ENCODE measurements at regions not wholly inside any gene's neighbourhood (a gene's known extent, or its start where the extent isn't known, plus 50 kb on each side); places are given as distances from the start of the nearest gene placed in this dataset.

DNA sequence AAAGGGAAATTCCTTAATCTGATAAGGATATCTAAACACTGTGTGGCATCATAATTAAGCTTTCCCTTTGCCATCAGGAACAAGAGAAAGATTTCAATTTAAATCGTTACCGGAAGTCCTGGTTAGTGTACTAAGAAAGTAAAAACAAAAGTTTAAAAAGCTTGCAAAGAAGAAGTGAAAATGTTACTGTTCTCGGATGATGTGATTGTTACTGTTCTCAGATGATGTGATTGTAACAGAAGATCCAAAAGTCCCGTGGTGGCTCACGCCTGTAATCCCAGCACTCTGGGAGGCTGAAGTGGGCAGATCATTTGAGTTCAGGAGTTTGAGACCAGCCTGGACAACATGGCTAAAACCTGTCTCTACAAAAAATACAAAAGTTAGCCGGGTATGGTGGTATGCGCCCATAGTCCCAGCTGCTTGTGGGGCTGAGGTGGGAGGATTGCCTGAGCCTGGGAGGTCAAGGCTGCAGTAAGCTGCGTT is 62.5 kb downstream of the RGS12 start:
- Histone ChIP-seq H3K36me3 (ENCODE audit: insufficient read depth, low read length) (no peaks in the 10 kb centered on the region), H3K4me1 (ENCODE audit: insufficient read depth, low read length) (peaks cover 18% of the 10 kb centered on the region), H3K9me3 (ENCODE audit: low read length) (peaks cover 3% of the 10 kb centered on the region), H2AFZ (ENCODE audit: low read depth, low read length) (no peak overlapping the region), H3K27me3 (ENCODE audit: insufficient read depth, low read length) (no peaks in the 10 kb centered on the region), H3K4me3 (ENCODE audit: low read length) (no peak overlapping the region)

DNA sequence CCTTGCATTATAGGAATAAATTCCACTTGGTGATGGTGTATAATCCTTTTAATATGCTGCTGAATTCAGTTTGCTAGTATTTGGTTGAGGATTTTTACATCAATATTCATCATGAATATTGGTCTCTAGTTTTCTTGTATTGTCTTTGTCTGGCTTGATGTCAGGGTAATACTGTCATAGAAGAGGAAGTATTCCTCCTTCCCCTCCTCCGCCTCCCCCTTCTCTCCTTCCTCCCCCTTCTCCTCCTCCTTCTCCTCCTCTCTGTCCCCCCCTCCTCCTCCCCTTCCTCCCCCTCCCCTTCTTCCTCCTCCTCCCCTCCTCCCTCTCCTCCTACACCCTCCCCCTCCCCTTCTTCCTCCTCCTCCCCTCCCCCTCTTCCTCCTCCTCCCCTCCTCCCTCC is 65.8 kb downstream of the RGS12 start:
- Histone ChIP-seq H3K36me3 (ENCODE audit: insufficient read depth, low read length) (no peaks in the 10 kb centered on the region), H3K4me3 (ENCODE audit: low read length) (no peak overlapping the region), H3K9me3 (ENCODE audit: low read length) (no peaks in the 10 kb centered on the region), H2AFZ (ENCODE audit: low read depth, low read length) (no peak overlapping the region), H3K27me3 (ENCODE audit: insufficient read depth, low read length) (no peaks in the 10 kb centered on the region), H3K4me1 (ENCODE audit: insufficient read depth, low read length) (no peaks in the 10 kb centered on the region)

DNA sequence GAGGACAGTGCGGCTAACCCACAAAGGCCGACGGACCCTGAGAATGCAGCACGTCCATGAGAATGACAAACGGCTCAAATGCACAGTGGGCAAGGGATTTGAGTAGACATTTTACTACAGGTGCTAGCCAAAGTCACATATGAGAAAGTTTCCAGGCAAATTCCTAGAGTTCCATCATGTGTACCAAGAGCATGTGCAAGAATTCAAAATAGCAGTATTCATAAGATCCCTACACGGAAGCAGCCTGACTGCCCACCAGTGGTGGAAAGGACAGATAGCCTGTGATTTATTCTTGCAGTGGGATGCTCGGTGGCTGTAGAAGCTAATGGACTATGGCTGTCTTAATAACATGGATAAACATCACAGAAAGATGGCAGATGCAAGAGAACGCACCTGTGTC is 68.0 kb downstream of the RGS12 start:
- Histone ChIP-seq H3K4me3 (ENCODE audit: low read length) (no peak overlapping the region), H3K36me3 (ENCODE audit: insufficient read depth, low read length) (no peaks in the 10 kb centered on the region), H2AFZ (ENCODE audit: low read depth, low read length) (no peak overlapping the region), H3K9me3 (ENCODE audit: low read length) (no peaks in the 10 kb centered on the region), H3K4me1 (ENCODE audit: insufficient read depth, low read length) (no peaks in the 10 kb centered on the region), H3K27me3 (ENCODE audit: insufficient read depth, low read length) (no peaks in the 10 kb centered on the region)

DNA sequence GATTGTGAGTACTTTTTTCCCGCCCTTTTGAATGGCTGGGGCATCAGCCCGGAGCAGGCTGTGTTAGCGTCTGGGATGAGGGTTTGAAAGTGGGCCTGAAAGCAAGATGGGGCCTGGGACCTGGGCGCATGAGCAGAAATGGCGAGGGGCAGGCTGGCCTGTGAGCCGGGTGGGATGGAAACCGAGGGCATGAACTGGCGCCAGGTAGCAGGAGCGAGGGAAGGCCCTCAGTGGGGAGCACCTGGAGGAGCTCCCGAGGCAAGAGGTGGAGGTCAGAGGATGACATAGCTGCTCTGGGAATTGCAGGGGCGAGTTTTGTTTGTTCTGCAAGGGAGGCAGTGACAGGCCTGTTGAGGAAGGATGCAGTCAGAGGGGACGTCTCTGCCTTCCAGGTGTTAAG is 68.6 kb downstream of the RGS12 start:
- Histone ChIP-seq H3K9me3 (ENCODE audit: low read length) (no peaks in the 10 kb centered on the region), H3K4me3 (ENCODE audit: low read length) (no peak overlapping the region), H3K36me3 (ENCODE audit: insufficient read depth, low read length) (no peaks in the 10 kb centered on the region), H3K4me1 (ENCODE audit: insufficient read depth, low read length) (no peaks in the 10 kb centered on the region), H3K27me3 (ENCODE audit: insufficient read depth, low read length) (no peaks in the 10 kb centered on the region), H2AFZ (ENCODE audit: low read depth, low read length) (no peak overlapping the region)

DNA sequence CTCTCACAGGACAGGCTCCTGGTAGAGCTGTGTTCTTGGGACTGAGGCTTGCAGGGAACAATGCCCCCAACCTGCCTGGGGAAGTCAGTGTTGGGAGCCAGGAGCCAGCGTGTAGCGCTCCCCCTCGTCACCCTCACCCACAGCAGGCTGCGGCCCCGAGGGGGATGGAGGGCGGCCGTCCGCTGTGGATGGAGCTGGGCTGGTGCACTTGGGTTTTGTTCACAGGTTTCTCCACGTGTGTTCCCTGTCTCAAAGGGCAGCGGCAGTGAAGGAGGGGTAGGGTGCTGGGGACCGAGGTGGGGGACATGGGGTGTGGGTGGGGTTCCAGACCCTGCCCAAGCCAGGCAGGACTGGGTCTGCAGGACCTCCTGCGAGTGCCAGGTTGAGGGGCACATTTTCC is 69.1 kb downstream of the RGS12 start:
- Histone ChIP-seq H3K4me1 (ENCODE audit: insufficient read depth, low read length) (no peaks in the 10 kb centered on the region), H3K36me3 (ENCODE audit: insufficient read depth, low read length) (no peaks in the 10 kb centered on the region), H3K9me3 (ENCODE audit: low read length) (no peaks in the 10 kb centered on the region), H3K4me3 (ENCODE audit: low read length) (no peak overlapping the region), H2AFZ (ENCODE audit: low read depth, low read length) (no peak overlapping the region), H3K27me3 (ENCODE audit: insufficient read depth, low read length) (no peaks in the 10 kb centered on the region)

DNA sequence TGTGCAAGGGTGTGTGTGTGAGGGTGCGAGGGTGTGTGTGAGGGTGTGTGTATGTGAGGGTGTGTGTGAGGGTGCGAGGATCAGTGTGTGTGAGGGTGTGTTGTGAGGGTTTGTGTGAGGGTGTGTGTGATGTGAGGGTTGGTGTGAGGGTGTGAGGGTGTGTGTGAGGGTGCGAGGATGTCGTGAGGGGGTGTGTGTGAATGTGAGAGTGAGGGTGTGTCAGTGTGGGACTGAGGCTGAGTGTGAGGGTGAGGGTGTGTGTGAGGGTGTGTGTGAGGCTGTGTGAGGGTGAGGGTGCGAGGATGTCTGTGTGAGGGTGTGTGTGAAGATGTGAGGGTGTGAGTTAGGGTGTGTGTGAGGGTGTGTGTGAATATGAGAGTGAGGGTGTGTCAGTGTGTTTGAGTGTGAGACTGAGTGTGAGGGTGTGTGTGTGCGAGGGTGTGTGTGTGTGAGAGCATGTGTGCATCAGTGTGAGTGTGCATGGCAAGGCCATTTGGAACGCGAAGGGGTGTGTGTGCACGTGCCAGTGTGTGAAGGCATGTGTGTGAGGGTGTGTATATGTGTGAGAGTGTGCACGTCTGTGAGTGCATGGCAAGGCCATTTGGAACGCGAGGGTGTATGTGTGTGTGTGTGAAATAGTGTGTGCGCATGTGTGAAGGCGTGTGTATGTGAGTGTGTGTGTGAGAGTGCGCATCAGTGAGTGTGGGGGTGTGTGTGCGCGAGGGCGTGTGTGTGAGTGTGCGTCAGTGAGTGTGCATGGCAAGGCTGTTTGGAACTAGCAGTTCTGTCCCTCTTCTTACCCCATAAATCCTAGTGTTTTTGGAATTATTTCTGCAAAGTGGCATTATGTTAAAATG is 69.8 kb downstream of the RGS12 start:
- no peaks in the 10 kb centered on the region for H3K9me3 ChIP-seq (ENCODE audit: low read length)
- no peak overlapping the region for H3K4me3 ChIP-seq (ENCODE audit: low read length)
- H2AFZ ChIP-seq (ENCODE audit: low read depth, low read length): no peak overlapping the region
- H3K36me3 ChIP-seq (ENCODE audit: insufficient read depth, low read length): no peaks in the 10 kb centered on the region
- no peaks in the 10 kb centered on the region for H3K27me3 ChIP-seq (ENCODE audit: insufficient read depth, low read length)
- peaks cover 8% of the 10 kb centered on the region for H3K4me1 ChIP-seq (ENCODE audit: insufficient read depth, low read length)

DNA sequence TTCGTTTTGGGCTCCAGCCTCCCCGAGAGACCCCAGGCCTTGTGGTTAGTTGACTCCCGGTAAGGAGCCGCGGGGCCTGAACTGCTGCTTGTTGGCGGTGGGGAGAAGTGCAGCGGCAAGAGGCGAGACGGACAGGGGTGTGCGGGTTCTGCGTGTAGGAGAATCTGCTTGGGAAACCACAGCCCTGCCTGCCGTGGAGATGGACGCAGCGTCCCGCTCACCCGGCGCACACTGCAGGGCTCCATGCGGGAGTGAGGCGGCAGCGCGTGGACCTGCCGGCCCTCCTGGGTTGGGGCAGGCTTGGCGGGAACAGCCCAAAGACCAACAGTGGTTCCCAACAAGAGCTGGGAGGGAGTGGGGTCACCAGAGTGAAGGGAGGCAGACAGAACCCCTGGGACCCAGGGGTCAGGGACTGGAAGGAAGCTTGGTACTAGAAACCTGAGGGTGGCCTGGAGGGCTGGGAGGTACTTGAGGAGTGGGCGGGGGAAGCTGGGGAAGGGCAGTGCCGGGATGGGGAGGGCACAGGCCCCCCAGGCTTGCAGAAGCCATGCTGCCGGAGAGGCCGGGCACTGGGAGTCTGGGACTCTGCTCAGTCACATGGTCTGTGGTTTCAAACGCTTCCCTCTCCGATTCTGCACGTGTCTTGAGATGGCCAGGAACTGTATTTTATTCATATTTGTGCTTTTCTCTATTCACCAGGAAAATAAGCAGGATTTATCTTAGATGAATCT is 70.8 kb downstream of the RGS12 start:
- no peak overlapping the region for H3K4me3 ChIP-seq (ENCODE audit: low read length)
- H3K36me3 ChIP-seq (ENCODE audit: insufficient read depth, low read length): no peaks in the 10 kb centered on the region
- no peaks in the 10 kb centered on the region for H3K9me3 ChIP-seq (ENCODE audit: low read length)
- no peak overlapping the region for H2AFZ ChIP-seq (ENCODE audit: low read depth, low read length)
- H3K27me3 ChIP-seq (ENCODE audit: insufficient read depth, low read length): no peaks in the 10 kb centered on the region
- peaks cover 16% of the 10 kb centered on the region for H3K4me1 ChIP-seq (ENCODE audit: insufficient read depth, low read length)

DNA sequence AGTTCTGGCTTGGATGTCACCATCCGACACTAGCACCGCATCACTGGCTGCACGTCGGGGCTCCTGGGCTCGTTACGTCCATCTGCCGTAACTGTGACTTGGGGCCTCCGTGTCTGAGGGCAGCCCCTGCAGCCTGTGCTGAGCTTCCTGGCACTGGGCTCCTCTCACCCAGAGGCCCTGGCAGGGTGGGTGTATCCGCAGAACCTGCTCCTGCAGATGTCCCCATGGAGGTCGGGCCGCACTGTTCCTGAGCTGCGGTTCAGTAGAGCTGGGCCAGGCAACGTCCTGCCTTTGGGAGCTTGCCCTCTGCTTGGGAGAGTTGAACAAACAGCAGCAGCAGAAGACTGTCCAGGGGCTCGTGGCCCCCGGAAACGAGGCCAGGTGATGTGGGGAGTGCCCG is 71.4 kb downstream of the RGS12 start:
- H3K4me3 ChIP-seq (ENCODE audit: low read length): no peak overlapping the region
- H3K27me3 ChIP-seq (ENCODE audit: insufficient read depth, low read length): no peaks in the 10 kb centered on the region

DNA sequence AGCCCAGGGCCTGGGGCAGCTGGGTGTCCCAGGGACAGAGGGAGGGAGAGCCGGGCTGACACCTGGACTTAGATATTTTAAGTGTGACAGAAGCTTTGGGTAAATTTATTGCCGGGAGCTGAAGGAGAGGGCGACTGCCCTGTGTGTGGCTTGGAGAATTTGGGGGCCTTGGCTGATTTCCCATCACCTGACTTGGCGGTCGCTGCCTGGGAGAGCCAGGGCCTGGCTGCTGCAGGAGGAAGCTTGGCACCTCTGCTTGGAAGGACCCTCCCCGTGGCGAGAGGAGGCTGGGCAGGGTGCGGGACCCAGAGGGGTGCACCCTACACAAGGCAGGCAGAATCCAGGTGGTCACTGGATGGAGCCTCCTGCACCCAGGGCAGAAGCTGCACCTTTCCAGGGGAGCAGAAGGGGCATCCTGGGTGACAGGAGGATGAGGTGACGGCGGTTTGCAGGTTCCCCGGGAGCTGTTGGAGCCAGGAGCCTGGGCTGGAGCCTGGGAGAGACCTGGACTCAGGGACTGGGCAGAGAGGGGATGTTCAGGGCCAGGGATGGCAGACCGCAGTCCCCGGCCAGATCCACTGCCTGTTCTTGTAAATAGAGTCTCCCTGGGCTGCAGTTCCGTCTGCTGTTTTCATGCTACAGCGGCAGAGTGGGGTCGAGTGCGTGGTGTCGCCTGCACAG is 72.0 kb downstream of the RGS12 start:
- H3K27me3 ChIP-seq (ENCODE audit: insufficient read depth, low read length): no peaks in the 10 kb centered on the region
- no peaks in the 10 kb centered on the region for H3K9me3 ChIP-seq (ENCODE audit: low read length)
- H3K4me1 ChIP-seq (ENCODE audit: insufficient read depth, low read length): peaks cover 28% of the 10 kb centered on the region
- no peaks in the 10 kb centered on the region for H3K36me3 ChIP-seq (ENCODE audit: insufficient read depth, low read length)
- H3K4me3 ChIP-seq (ENCODE audit: low read length): no peak overlapping the region
- no peak overlapping the region for H2AFZ ChIP-seq (ENCODE audit: low read depth, low read length)

More for the DNA sequence above, 71.4 kb downstream of the RGS12 start:
- Histone ChIP-seq H3K36me3 (ENCODE audit: insufficient read depth, low read length) (no peaks in the 10 kb centered on the region), H2AFZ (ENCODE audit: low read depth, low read length) (no peak overlapping the region), H3K4me1 (ENCODE audit: insufficient read depth, low read length) (peaks cover 22% of the 10 kb centered on the region), H3K9me3 (ENCODE audit: low read length) (no peaks in the 10 kb centered on the region)

DNA sequence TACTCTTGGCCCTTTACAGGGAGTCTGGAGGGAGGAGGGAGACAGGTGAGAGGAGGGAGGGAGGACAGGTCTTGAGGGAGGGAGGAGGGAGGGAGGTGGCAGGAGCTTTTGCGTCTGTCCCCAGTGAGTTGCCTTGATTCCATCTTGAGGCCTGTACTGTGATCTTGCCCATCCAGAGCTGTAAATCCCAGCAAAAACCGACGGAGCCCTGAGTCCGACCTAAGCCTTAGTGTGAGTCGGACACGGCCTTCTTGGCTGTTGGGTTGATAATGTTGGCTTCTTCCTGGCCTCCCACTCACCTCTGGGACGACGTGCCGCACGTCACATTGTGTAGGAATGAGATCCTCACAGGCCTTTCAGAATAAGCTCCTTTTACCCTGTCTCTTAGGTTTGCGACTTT is 72.5 kb downstream of the RGS12 start:
- H3K27me3 ChIP-seq (ENCODE audit: insufficient read depth, low read length): no peaks in the 10 kb centered on the region
- H3K36me3 ChIP-seq (ENCODE audit: insufficient read depth, low read length): no peaks in the 10 kb centered on the region
- H3K4me3 ChIP-seq (ENCODE audit: low read length): no peak overlapping the region
- no peaks in the 10 kb centered on the region for H3K9me3 ChIP-seq (ENCODE audit: low read length)
- no peak overlapping the region for H2AFZ ChIP-seq (ENCODE audit: low read depth, low read length)
- H3K4me1 ChIP-seq (ENCODE audit: insufficient read depth, low read length): peaks cover 32% of the 10 kb centered on the region

DNA sequence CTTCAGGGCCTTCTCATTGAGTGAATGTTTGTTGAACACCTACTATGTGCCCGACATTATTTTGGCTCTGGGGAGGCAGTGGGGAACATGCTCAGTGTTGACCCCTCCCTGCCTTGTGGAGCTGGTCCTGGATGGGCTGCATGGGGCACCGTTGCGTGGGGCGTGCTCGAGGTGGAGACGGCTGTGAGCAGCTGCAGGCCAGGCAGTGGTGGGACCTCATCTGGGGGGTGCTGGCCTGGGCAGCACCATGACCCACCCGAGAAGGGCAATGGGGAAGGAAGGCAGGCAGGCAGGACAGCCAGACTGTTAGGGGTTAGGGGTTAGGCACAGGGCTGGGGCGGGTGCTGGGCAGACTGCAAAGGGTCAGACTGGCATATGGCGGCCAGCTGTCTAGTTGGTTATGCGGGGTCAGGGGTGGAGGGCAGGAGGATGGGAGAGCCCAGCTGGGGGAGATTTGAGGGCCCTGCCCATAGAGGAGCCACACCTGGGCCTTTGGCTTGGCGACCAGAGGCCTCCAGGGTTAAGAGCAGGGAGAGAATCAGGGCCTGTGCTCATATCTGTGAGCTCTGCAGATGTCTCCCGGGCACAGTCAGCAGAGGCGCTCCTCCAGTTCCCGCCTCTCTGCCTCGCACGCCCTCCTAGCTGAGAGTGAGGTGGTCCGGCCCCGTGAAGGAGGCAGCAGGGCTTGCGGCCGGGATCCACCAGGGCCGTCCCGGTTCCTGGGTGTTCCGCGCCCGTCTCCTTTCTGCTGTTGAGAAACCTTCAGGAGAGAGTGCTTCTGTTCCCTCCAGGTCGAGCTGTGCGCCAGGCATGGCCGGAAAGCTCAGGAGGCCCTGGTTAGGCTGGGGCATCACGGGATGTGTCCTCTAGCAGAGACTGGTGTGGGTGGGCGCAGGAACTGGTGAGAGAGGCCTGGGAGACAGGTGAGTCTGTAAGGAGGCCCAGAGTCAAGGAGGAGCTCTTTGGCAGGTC is 73.3 kb downstream of the RGS12 start:
- no peaks in the 10 kb centered on the region for H3K27me3 ChIP-seq (ENCODE audit: insufficient read depth, low read length)
- H3K36me3 ChIP-seq (ENCODE audit: insufficient read depth, low read length): no peaks in the 10 kb centered on the region
- peaks cover 41% of the 10 kb centered on the region for H3K4me1 ChIP-seq (ENCODE audit: insufficient read depth, low read length)
- H3K9me3 ChIP-seq (ENCODE audit: low read length): no peaks in the 10 kb centered on the region
- no peak overlapping the region for H3K4me3 ChIP-seq (ENCODE audit: low read length)
- H2AFZ ChIP-seq (ENCODE audit: low read depth, low read length): no peak overlapping the region

Measured in neuron (in vitro differentiated cells).